Caco-2 (cell line): ENCODE measurements at regions not wholly inside any gene's neighbourhood (a gene's known extent, or its start where the extent isn't known, plus 50 kb on each side); places are given as distances from the start of the nearest gene placed in this dataset.

Source experiments
- BruUV-seq: library from RNA; stranded (reverse); fragments of 400-500 nt; replicated peaks from 2 replicates; lab custom pipeline; 2021; lab: Mats Ljungman, UMichigan
- CTCF ChIA-PET: fragments of 300-600 bp; sonication (Branson Sonifier 250); formaldehyde crosslinking; loops from one replicate; lab custom pipeline; 2022; ENCODE audit warnings: antibody characterized with exemption; lab: Charles Lee
- POLR2A ChIA-PET: fragments of 300-600 bp; sonication (Branson Sonifier 250); formaldehyde crosslinking; loops from one replicate; lab custom pipeline; 2022; ENCODE audit warnings: antibody characterized with exemption; lab: Charles Lee
- DNase-seq, 2 experiments: peaks; one replicate each; pipeline versions ENCODE4 v3.0.0 to v3.0.0-alpha.2; 2020 to 2022
- H3K27me3 ChIP-seq: replicated peaks from 2 replicates; pipeline ENCODE4 v1.6.0; 2011; ENCODE audit warnings: low read length; ENCODE audit not compliant: control insufficient read depth, insufficient read depth
- H3K36me3 ChIP-seq: 2 replicates; pipeline ENCODE4 v1.5.1; 2011; ENCODE audit warnings: low read length; ENCODE audit not compliant: control insufficient read depth, insufficient read depth
- H3K4me1 ChIP-seq: fragments of 250-450 bp; sonication (Bioruptor Pico); 2 replicates; pipeline ENCODE4 v1.5.1; 2020; ENCODE audit warnings: mild to moderate bottlenecking
- H3K4me3 ChIP-seq: 2 replicates; pipeline ENCODE4 v1.5.1; 2011; ENCODE audit warnings: low read depth, mild to moderate bottlenecking, control low read depth, low read length
- H3K9me3 ChIP-seq: fragments of 250-450 bp; sonication (Bioruptor Pico); 2 replicates; pipeline ENCODE4 v1.5.1; 2020; ENCODE audit warnings: mild to moderate bottlenecking, moderate library complexity
- H3K27ac Mint-ChIP-seq: one replicate; pipeline ENCODE4 v1.8.0; 2022; ENCODE audit warnings: mixed read lengths; ENCODE audit not compliant: unreplicated experiment
- H3K27me3 Mint-ChIP-seq: one replicate; pipeline ENCODE4 v1.8.0; 2022; ENCODE audit warnings: mixed read lengths; ENCODE audit not compliant: insufficient read depth, unreplicated experiment
- H3K36me3 Mint-ChIP-seq: one replicate; pipeline ENCODE4 v1.8.0; 2022; ENCODE audit warnings: mild to moderate bottlenecking, mixed read lengths; ENCODE audit not compliant: insufficient read depth, unreplicated experiment
- H3K4me1 Mint-ChIP-seq: one replicate; pipeline ENCODE4 v1.8.0; 2022; ENCODE audit warnings: low read depth, mixed read lengths; ENCODE audit not compliant: unreplicated experiment
- H3K4me3 Mint-ChIP-seq: one replicate; pipeline ENCODE4 v1.8.0; 2022; ENCODE audit warnings: mild to moderate bottlenecking, moderate library complexity, mixed read lengths; ENCODE audit not compliant: unreplicated experiment
- H3K9me3 Mint-ChIP-seq: one replicate; pipeline ENCODE4 v1.8.0; 2022; ENCODE audit warnings: mixed read lengths; ENCODE audit not compliant: unreplicated experiment
- intact Hi-C: fragments of 100-400 bp; cut with micrococcal nuclease; formaldehyde crosslinking; loops from one replicate; pipeline ENCODE4 v1.10.0; 2022; ENCODE audit not compliant: unreplicated experiment
- TF ChIP-seq, protein P1 (sequence below), 2 experiments: fragments of 200-600 bp in 1 of 2; IDR thresholded peaks; 1 replicate in 1 of 2; 2 replicates in 1 of 2; pipeline versions ENCODE4 v1.5.1 to v1.8.0; 2011 to 2022; ENCODE audit warnings: antibody characterized with exemption in 1 of 2, control low read depth in 1 of 2, inconsistent platforms in 1 of 2, low read depth in 1 of 2, low read length in 1 of 2, mild to moderate bottlenecking in 1 of 2, moderate library complexity in 1 of 2; ENCODE audit not compliant: insufficient read depth in 1 of 2, severe bottlenecking in 1 of 2, unreplicated experiment in 1 of 2

- Histone ChIP-seq H3K4me3 (no peak overlapping the region), H3K36me3 (no peaks in the 10 kb centered on the region), H3K4me1 (peaks cover 15% of the 10 kb centered on the region), H3K27me3 (no peaks in the 10 kb centered on the region), H3K9me3 (no peaks in the 10 kb centered on the region)
- intact Hi-C loops = no loop called here
- CTCF ChIA-PET = no interaction called here
- no TSS peak for BruUV-seq
- Mint-ChIP-seq H3K4me3 (no peak overlapping the region), H3K27me3 (no peaks in the 10 kb centered on the region), H3K27ac (no peak overlapping the region), H3K36me3 (no peaks in the 10 kb centered on the region), H3K4me1 (peaks cover 14% of the 10 kb centered on the region), H3K9me3 (peaks cover 14% of the 10 kb centered on the region)
- POLR2A ChIA-PET = no interaction called here
- TF ChIP-seq, protein P1, sequence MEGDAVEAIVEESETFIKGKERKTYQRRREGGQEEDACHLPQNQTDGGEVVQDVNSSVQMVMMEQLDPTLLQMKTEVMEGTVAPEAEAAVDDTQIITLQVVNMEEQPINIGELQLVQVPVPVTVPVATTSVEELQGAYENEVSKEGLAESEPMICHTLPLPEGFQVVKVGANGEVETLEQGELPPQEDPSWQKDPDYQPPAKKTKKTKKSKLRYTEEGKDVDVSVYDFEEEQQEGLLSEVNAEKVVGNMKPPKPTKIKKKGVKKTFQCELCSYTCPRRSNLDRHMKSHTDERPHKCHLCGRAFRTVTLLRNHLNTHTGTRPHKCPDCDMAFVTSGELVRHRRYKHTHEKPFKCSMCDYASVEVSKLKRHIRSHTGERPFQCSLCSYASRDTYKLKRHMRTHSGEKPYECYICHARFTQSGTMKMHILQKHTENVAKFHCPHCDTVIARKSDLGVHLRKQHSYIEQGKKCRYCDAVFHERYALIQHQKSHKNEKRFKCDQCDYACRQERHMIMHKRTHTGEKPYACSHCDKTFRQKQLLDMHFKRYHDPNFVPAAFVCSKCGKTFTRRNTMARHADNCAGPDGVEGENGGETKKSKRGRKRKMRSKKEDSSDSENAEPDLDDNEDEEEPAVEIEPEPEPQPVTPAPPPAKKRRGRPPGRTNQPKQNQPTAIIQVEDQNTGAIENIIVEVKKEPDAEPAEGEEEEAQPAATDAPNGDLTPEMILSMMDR (IDR thresholded peaks at IDR 0.05; ENCODE audit: insufficient read depth in 1 of 2, low read depth in 1 of 2, low read length in 1 of 2, severe bottlenecking in 1 of 2, unreplicated experiment in 1 of 2) = no peak
- DNase-seq = no peak
These were observed 61.8 kb downstream of the IRAG1 start for GRCh38 chr11:10631761-10632160.

- Histone ChIP-seq H3K9me3 (no peaks in the 10 kb centered on the region), H3K36me3 (no peaks in the 10 kb centered on the region), H3K4me1 (peaks cover 25% of the 10 kb centered on the region), H3K27me3 (no peaks in the 10 kb centered on the region), H3K4me3 (no peak overlapping the region)
- peaks cover 14% of the 10 kb centered on the region for H3K4me1 Mint-ChIP-seq
- CTCF ChIA-PET = no interaction called here
- H3K27ac Mint-ChIP-seq = no peak overlapping the region
- no peak for DNase-seq
- peaks cover 14% of the 10 kb centered on the region for H3K9me3 Mint-ChIP-seq
- H3K4me3 Mint-ChIP-seq = no peak overlapping the region
- TF ChIP-seq, protein P1 (IDR thresholded peaks at IDR 0.05; ENCODE audit: insufficient read depth in 1 of 2, low read depth in 1 of 2, low read length in 1 of 2, severe bottlenecking in 1 of 2, unreplicated experiment in 1 of 2) = no peak
- H3K27me3 Mint-ChIP-seq = no peaks in the 10 kb centered on the region
- no peaks in the 10 kb centered on the region for H3K36me3 Mint-ChIP-seq
- intact Hi-C loops = no loop called here
- POLR2A ChIA-PET = no interaction called here
- no TSS peak for BruUV-seq
These were observed 61.0 kb upstream of the LYVE1 start for GRCh38 chr11:10629411-10630002.

DNA sequence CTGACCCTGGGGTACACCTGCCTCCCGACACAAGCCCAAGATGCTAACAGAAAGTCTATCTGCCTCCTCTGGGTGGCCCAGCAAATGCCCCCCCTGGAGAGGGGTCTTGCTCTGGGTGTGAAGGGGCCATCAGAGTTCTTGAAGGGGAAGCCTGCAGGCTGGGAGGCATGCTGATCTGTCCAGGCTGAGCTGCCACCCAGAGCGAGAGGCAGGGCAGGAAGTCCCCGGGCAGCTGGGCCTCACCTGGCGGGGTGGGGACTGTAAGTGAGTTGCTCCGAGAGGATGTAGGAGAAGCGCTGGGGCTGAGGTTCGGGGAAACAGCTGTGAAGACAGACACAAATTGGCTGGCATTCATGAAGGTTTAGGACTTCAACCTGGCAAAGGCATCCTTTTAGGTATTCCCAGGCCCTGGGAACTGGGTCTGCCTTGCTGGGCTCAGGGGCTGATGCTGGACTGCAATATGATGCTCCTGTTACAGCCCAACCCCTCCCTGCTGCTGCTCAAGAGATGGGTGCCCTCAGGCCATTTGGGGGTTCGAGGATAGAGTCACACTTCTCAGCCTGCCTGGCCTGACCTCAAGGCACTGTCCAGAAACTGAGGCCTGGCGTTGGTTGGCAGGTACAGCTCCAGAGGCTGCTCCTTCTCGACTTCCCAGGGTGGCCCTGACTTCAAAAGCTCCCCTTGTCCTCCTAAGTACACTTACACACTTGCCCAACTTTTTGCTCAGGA is 60.2 kb upstream of the LYVE1 start:
- no TSS peak for BruUV-seq
- intact Hi-C loops = no loop called here
- no peak overlapping the region for H3K4me3 Mint-ChIP-seq
- H3K4me1 Mint-ChIP-seq = peaks cover 14% of the 10 kb centered on the region
- ChIA-PET CTCF (no interaction called here), POLR2A (no interaction called here)
- H3K36me3 Mint-ChIP-seq = no peaks in the 10 kb centered on the region
- Histone ChIP-seq H3K4me3 (no peak overlapping the region), H3K4me1 (peaks cover 25% of the 10 kb centered on the region), H3K36me3 (no peaks in the 10 kb centered on the region), H3K27me3 (no peaks in the 10 kb centered on the region), H3K9me3 (no peaks in the 10 kb centered on the region)
- DNase-seq = no peak
- TF ChIP-seq, protein P1 (IDR thresholded peaks at IDR 0.05; ENCODE audit: insufficient read depth in 1 of 2, low read depth in 1 of 2, low read length in 1 of 2, severe bottlenecking in 1 of 2, unreplicated experiment in 1 of 2) = no peak
- H3K27me3 Mint-ChIP-seq = no peaks in the 10 kb centered on the region
- no peak overlapping the region for H3K27ac Mint-ChIP-seq
- H3K9me3 Mint-ChIP-seq = peaks cover 14% of the 10 kb centered on the region
